ENCODE measurements at regions not wholly inside any gene's neighbourhood (a gene's known extent, or its start where the extent isn't known, plus 50 kb on each side); places are given as distances from the start of the nearest gene placed in this dataset.
"Not testable (repeated sequence)": the region's sequence is repeated elsewhere in the genome, so short reads cannot be mapped to it uniquely, and the experiment has no call there.

- no peaks in the 10 kb centered on the region for H3K9me3 ChIP-seq
- no peak for ATAC-seq
Measured at GRCh38 chr12:127150956-127151355, 1116.0 kb upstream of the TMEM132C start.

GRCh38 chr12:127153996-127154395, 1113.0 kb upstream of the TMEM132C start:
- Histone ChIP-seq H3K27ac (no peak overlapping the region), H3K36me3 (no peaks in the 10 kb centered on the region), H3K27me3 (no peaks in the 10 kb centered on the region), H3K4me3 (no peak overlapping the region), H3K4me1 (no peaks in the 10 kb centered on the region), H3K9me3 (no peaks in the 10 kb centered on the region)
- intact Hi-C loops (cut with DNase I) = no loop called here
- DNase-seq = no peak
- no peak for ATAC-seq
- TF ChIP-seq CTCF (IDR thresholded peaks at IDR 0.05) = no peak

More at GRCh38 chr12:127150956-127151355, 1116.0 kb upstream of the TMEM132C start:
- Histone ChIP-seq H3K4me1 (peaks cover 6% of the 10 kb centered on the region), H3K27ac (no peak overlapping the region), H3K4me3 (no peak overlapping the region), H3K27me3 (no peaks in the 10 kb centered on the region), H3K36me3 (no peaks in the 10 kb centered on the region)
- intact Hi-C loops (cut with DNase I) = no loop called here
- no peak for DNase-seq
- no peak for TF ChIP-seq CTCF (IDR thresholded peaks at IDR 0.05)

GRCh38 chr12:127154830-127155229, 1112.1 kb upstream of the TMEM132C start:
- H3K4me1 ChIP-seq; H3K4me3 ChIP-seq; H3K27ac ChIP-seq; H3K9me3 ChIP-seq; intact Hi-C loops (cut with DNase I); ATAC-seq; DNase-seq; H3K27me3 ChIP-seq; H3K36me3 ChIP-seq: not testable (repeated sequence)

GRCh38 chr12:127155935-127156619, 1110.9 kb upstream of the TMEM132C start:
- ATAC-seq; H3K9me3 ChIP-seq; H3K4me3 ChIP-seq; H3K4me1 ChIP-seq; H3K27ac ChIP-seq; intact Hi-C loops (cut with DNase I); H3K36me3 ChIP-seq; H3K27me3 ChIP-seq; DNase-seq: not testable (repeated sequence)

- H3K9me3 ChIP-seq; intact Hi-C loops (cut with DNase I); H3K27me3 ChIP-seq; H3K36me3 ChIP-seq; H3K27ac ChIP-seq; H3K4me3 ChIP-seq; ATAC-seq; DNase-seq; H3K4me1 ChIP-seq: not testable (repeated sequence)
Measured at GRCh38 chr12:127157501-127158366, 1109.2 kb upstream of the TMEM132C start.

GRCh38 chr12:127158385-127159061, 1108.4 kb upstream of the TMEM132C start:
- intact Hi-C loops (cut with DNase I) = no loop called here
- Histone ChIP-seq H3K9me3 (no peaks in the 10 kb centered on the region), H3K36me3 (no peaks in the 10 kb centered on the region), H3K4me1 (no peaks in the 10 kb centered on the region), H3K4me3 (no peak overlapping the region), H3K27ac (no peak overlapping the region), H3K27me3 (no peaks in the 10 kb centered on the region)
- DNase-seq (no peak), ATAC-seq (no peak)
- no peak for TF ChIP-seq CTCF (IDR thresholded peaks at IDR 0.05)

- Histone ChIP-seq H3K36me3 (no peaks in the 10 kb centered on the region), H3K27me3 (no peaks in the 10 kb centered on the region), H3K27ac (no peak overlapping the region), H3K9me3 (no peaks in the 10 kb centered on the region), H3K4me1 (no peaks in the 10 kb centered on the region), H3K4me3 (no peak overlapping the region)
- no peak for TF ChIP-seq CTCF (IDR thresholded peaks at IDR 0.05)
- DNase-seq = no peak
- no peak for ATAC-seq
- intact Hi-C loops (cut with DNase I) = no loop called here
Measured at GRCh38 chr12:127161466-127161865, 1105.5 kb upstream of the TMEM132C start.

Measured in upper lobe of right lung (tissue), 1 donor.